NCI-H2227 (cell line): ENCODE measurements at regions not wholly inside any gene's neighbourhood (a gene's known extent, or its start where the extent isn't known, plus 50 kb on each side); places are given as distances from the start of the nearest gene placed in this dataset.
"Not testable (repeated sequence)": the region's sequence is repeated elsewhere in the genome, so short reads cannot be mapped to it uniquely, and the experiment has no call there.

Experiments used
- DNase-seq: peaks from one replicate; lab custom pipeline; 2025; ENCODE audit not compliant: unreplicated experiment; lab: John Stamatoyannopoulos, UW

GRCh38 chr20:26373066-26373465 lies 676.4 kb upstream of the ZNF337 start:
- not testable (repeated sequence) for DNase-seq

- no peak for DNase-seq
These were observed 657.9 kb upstream of the ZNF337 start for GRCh38 chr20:26354511-26354910.

- no peak for DNase-seq
These were observed 650.7 kb upstream of the ZNF337 start for GRCh38 chr20:26347396-26347795.

GRCh38 chr20:26340460-26341065 lies 643.9 kb upstream of the ZNF337 start:
- not testable (repeated sequence) for DNase-seq

- DNase-seq, result no peak
These were observed 627.5 kb upstream of the ZNF337 start for GRCh38 chr20:26324177-26324576.

GRCh38 chr20:26315054-26315453 lies 618.4 kb upstream of the ZNF337 start:
- no peak for DNase-seq

- not testable (repeated sequence) for DNase-seq
These were observed 613.1 kb upstream of the ZNF337 start for GRCh38 chr20:26309720-26310119.

GRCh38 chr20:26308961-26309360 lies 612.3 kb upstream of the ZNF337 start:
- DNase-seq, result no peak

- DNase-seq, result no peak
These were observed 598.4 kb upstream of the ZNF337 start for GRCh38 chr20:26295006-26295405.

GRCh38 chr20:26288379-26289061 lies 591.9 kb upstream of the ZNF337 start:
- not testable (repeated sequence) for DNase-seq

- no peak for DNase-seq
These were observed 582.6 kb upstream of the ZNF337 start for GRCh38 chr20:26279238-26279637.

- peak; percentile 31 for DNase-seq
These were observed 580.7 kb upstream of the ZNF337 start for GRCh38 chr20:26277339-26277738.

GRCh38 chr20:26276554-26277210 lies 580.0 kb upstream of the ZNF337 start:
- peak; percentile 81 for DNase-seq

GRCh38 chr20:26268762-26269161 lies 572.1 kb upstream of the ZNF337 start:
- not testable (repeated sequence) for DNase-seq

GRCh38 chr20:26260925-26261324 lies 564.3 kb upstream of the ZNF337 start:
- not testable (repeated sequence) for DNase-seq

GRCh38 chr20:26252311-26252975 lies 555.8 kb upstream of the ZNF337 start:
- DNase-seq, result not testable (repeated sequence)

GRCh38 chr20:26251376-26251775 lies 554.7 kb upstream of the ZNF337 start:
- DNase-seq, result peak; percentile 24

- DNase-seq, result peak; percentile 29
These were observed 553.8 kb upstream of the ZNF337 start for GRCh38 chr20:26250249-26251114.

- DNase-seq, result no peak
These were observed 547.1 kb upstream of the ZNF337 start for GRCh38 chr20:26243731-26244130.

GRCh38 chr20:26220609-26221008 lies 524.0 kb upstream of the ZNF337 start:
- DNase-seq, result not testable (repeated sequence)

- not testable (repeated sequence) for DNase-seq
These were observed 522.9 kb upstream of the ZNF337 start for GRCh38 chr20:26219546-26219945.
